HCT116 (cell line): ENCODE measurements at regions not wholly inside any gene's neighbourhood (a gene's known extent, or its start where the extent isn't known, plus 50 kb on each side); places are given as distances from the start of the nearest gene placed in this dataset.
"Not testable (repeated sequence)": the region's sequence is repeated elsewhere in the genome, so short reads cannot be mapped to it uniquely, and the experiment has no call there.

Experiments
- ATAC-seq: fragments of 200-7000 bp; cut with Tn5 transposase; 2 replicates; pipeline ENCODE4 v1.9.1; 2020; ENCODE audit warnings: mild to moderate bottlenecking, moderate library complexity
- BruUV-seq: library from RNA; stranded (reverse); fragments of 400-500 nt; replicated peaks from 2 replicates; lab custom pipeline; 2021; lab: Mats Ljungman, UMichigan
- CTCF ChIA-PET: fragments of 300-600 bp; sonication (Branson Sonifier 250); formaldehyde crosslinking; loops from one replicate; lab custom pipeline; 2021; ENCODE audit warnings: antibody characterized with exemption; lab: Charles Lee
- POLR2A ChIA-PET: fragments of 300-600, 350-600 bp; sonication (Branson Sonifier 250); formaldehyde crosslinking; loops from one replicate; lab custom pipeline; 2021; ENCODE audit warnings: antibody characterized with exemption; lab: Charles Lee
- RAD21 ChIA-PET, 2 experiments: fragments of 300-600 bp; sonication (Branson Sonifier 250); formaldehyde crosslinking; loops; one replicate each; lab custom pipeline; 2023; ENCODE audit warnings: low total read pairs in 2 of 2; ENCODE audit not compliant: uncharacterized antibody in 2 of 2, unreplicated experiment in 2 of 2, low non-redundant PET in 1 of 2; lab: Charles Lee
- DNase-seq: peaks from one replicate; pipeline ENCODE4 v3.0.0-alpha.2; 2010; ENCODE audit warnings: low read depth, low spot score
- H2AFZ ChIP-seq: fragments of 200-600 bp; shearing (Covaris generic), sonication (generic); 2 replicates; pipeline ENCODE4 v1.6.1; 2017; ENCODE audit warnings: low read depth, mixed run types, mixed read lengths, antibody characterized with exemption, low read length; ENCODE audit not compliant: poor library complexity, severe bottlenecking
- H3K27ac ChIP-seq: 2 replicates; pipeline ENCODE4 v1.5.1; 2012; ENCODE audit warnings: low read depth, low read length
- H3K27me3 ChIP-seq: fragments of 200-600 bp; sonication (generic); 2 replicates; pipeline ENCODE4 v1.6.1; 2016; ENCODE audit warnings: mixed run types, low read length, mixed read lengths; ENCODE audit not compliant: insufficient read depth
- H3K36me3 ChIP-seq, 2 experiments: fragments of 200-500 bp in 1 of 2; fragments of 200-600 bp in 1 of 2; sonication (Bioruptor generic) in 1 of 2; sonication (generic) in 1 of 2; 2 replicates each; pipeline versions ENCODE4 v1.5.1 to v1.6.1; 2014 to 2016; ENCODE audit warnings: low read length in 2 of 2, inconsistent platforms in 1 of 2, mixed read lengths in 1 of 2, mixed run types in 1 of 2; ENCODE audit not compliant: insufficient read depth in 2 of 2, control insufficient read depth in 1 of 2
- H3K4me1 ChIP-seq, 2 experiments: fragments of 200-600 bp in 1 of 2; sonication (generic) in 1 of 2; 2 replicates each; pipeline versions ENCODE4 v1.5.1 to v1.6.1; 2012 to 2017; ENCODE audit warnings: low read length in 2 of 2, inconsistent platforms in 1 of 2, mild to moderate bottlenecking in 1 of 2, mixed read lengths in 1 of 2, mixed run types in 1 of 2, moderate library complexity in 1 of 2; ENCODE audit not compliant: insufficient read depth in 2 of 2, control insufficient read depth in 1 of 2
- H3K4me2 ChIP-seq: fragments of 200-600 bp; sonication (generic); 2 replicates; pipeline ENCODE4 v1.6.1; 2017; ENCODE audit warnings: mixed run types, low read length, mixed read lengths
- H3K4me3 ChIP-seq, 2 experiments: fragments of 200-600 bp in 1 of 2; sonication (generic) in 1 of 2; replicated peaks in 1 of 2; 2 replicates each; pipeline ENCODE4 v1.5.1; 2011 to 2016; ENCODE audit warnings: low read length in 2 of 2, control low read depth in 1 of 2, low read depth in 1 of 2, mild to moderate bottlenecking in 1 of 2, mixed read lengths in 1 of 2, mixed run types in 1 of 2
- H3K79me2 ChIP-seq: fragments of 200-600 bp; sonication (generic); 2 replicates; pipeline ENCODE4 v1.6.1; 2017; ENCODE audit warnings: mild to moderate bottlenecking, mixed run types, low read length, moderate library complexity, mixed read lengths; ENCODE audit not compliant: insufficient read depth
- H3K9ac ChIP-seq: fragments of 200-600 bp; sonication (generic); 2 replicates; pipeline ENCODE4 v1.6.1; 2016; ENCODE audit warnings: low read length, mixed read lengths
- H3K9me2 ChIP-seq: fragments of 200-600 bp; sonication (generic), shearing (Covaris generic); 2 replicates; pipeline ENCODE4 v1.6.1; 2017; ENCODE audit warnings: mixed run types, mild to moderate bottlenecking, moderate library complexity; ENCODE audit not compliant: insufficient read depth
- H3K9me3 ChIP-seq, 2 experiments: fragments of 200-500 bp in 1 of 2; fragments of 200-600 bp in 1 of 2; sonication (Bioruptor generic) in 1 of 2; sonication (generic) in 1 of 2; 2 replicates each; pipeline ENCODE4 v1.6.1; 2014 to 2017; ENCODE audit warnings: low read length in 2 of 2, mixed read lengths in 2 of 2, inconsistent platforms in 1 of 2, low read depth in 1 of 2, mild to moderate bottlenecking in 1 of 2, mixed run types in 1 of 2, moderate library complexity in 1 of 2; ENCODE audit not compliant: control insufficient read depth in 1 of 2, insufficient read depth in 1 of 2
- H4K20me1 ChIP-seq: fragments of 200-600 bp; sonication (generic), shearing (Covaris generic); 2 replicates; pipeline ENCODE4 v1.6.1; 2017; ENCODE audit warnings: mixed run types, mild to moderate bottlenecking, moderate library complexity; ENCODE audit not compliant: insufficient read depth
- intact Hi-C: fragments of 100-400 bp; cut with micrococcal nuclease; formaldehyde crosslinking; loops from 2 replicates; pipeline ENCODE4 v1.10.0; 2022

GRCh38 chr16:18616137-18616755 lies 54.3 kb upstream of the NOMO2 start:
- H3K4me1 ChIP-seq, H3K36me3 ChIP-seq, H3K4me3 ChIP-seq, ATAC-seq, intact Hi-C loops, H3K9me3 ChIP-seq, POLR2A ChIA-PET, RAD21 ChIA-PET, CTCF ChIA-PET, H3K79me2 ChIP-seq, H3K9me2 ChIP-seq, H3K4me2 ChIP-seq, H2AFZ ChIP-seq, BruUV-seq, H3K27ac ChIP-seq, H3K9ac ChIP-seq, DNase-seq, H4K20me1 ChIP-seq, H3K27me3 ChIP-seq: not testable (repeated sequence)
